ENCODE measurements at regions not wholly inside any gene's neighbourhood (a gene's known extent, or its start where the extent isn't known, plus 50 kb on each side); places are given as distances from the start of the nearest gene placed in this dataset.

- no peak for DNase-seq
Observed at GRCh38 chr5:154587123-154588026, 109.3 kb upstream of the HAND1 start.

- DNase-seq: no peak
Observed at GRCh38 chr5:154583671-154584177, 105.7 kb upstream of the HAND1 start.

- DNase-seq: no peak
Observed at GRCh38 chr5:154580422-154580821, 102.4 kb upstream of the HAND1 start.

GRCh38 chr5:154577416-154577815 lies 99.4 kb upstream of the HAND1 start:
- no peak for DNase-seq

GRCh38 chr5:154576429-154576806 lies 98.4 kb upstream of the HAND1 start:
- DNase-seq: no peak

GRCh38 chr5:154575546-154576428 lies 97.8 kb upstream of the HAND1 start:
- no peak for DNase-seq

GRCh38 chr5:154573011-154573410 lies 95.0 kb upstream of the HAND1 start:
- DNase-seq: no peak

GRCh38 chr5:154571325-154572035 lies 93.5 kb upstream of the HAND1 start:
- no peak for DNase-seq

- no peak for DNase-seq
Observed at GRCh38 chr5:154570572-154571324, 92.7 kb upstream of the HAND1 start.

GRCh38 chr5:154568589-154568988 lies 90.6 kb upstream of the HAND1 start:
- DNase-seq: no peak

GRCh38 chr5:154567155-154567554 lies 89.1 kb upstream of the HAND1 start:
- no peak for DNase-seq

- no peak for DNase-seq
Observed at GRCh38 chr5:154566146-154566680, 88.2 kb upstream of the HAND1 start.

GRCh38 chr5:154565123-154565522 lies 87.1 kb upstream of the HAND1 start:
- no peak for DNase-seq

- DNase-seq: no peak
Observed at GRCh38 chr5:154562244-154562880, 84.3 kb upstream of the HAND1 start.

GRCh38 chr5:154559398-154560276 lies 81.6 kb upstream of the HAND1 start:
- DNase-seq: no peak

- DNase-seq: no peak
Observed at GRCh38 chr5:154557548-154557947, 79.5 kb upstream of the HAND1 start.

GRCh38 chr5:154547551-154547950 lies 69.5 kb upstream of the HAND1 start:
- DNase-seq: no peak

GRCh38 chr5:154546719-154547118 lies 68.7 kb upstream of the HAND1 start:
- no peak for DNase-seq

GRCh38 chr5:154544646-154545045 lies 66.6 kb upstream of the HAND1 start:
- DNase-seq: no peak

- no peak for DNase-seq
Observed at GRCh38 chr5:154543380-154543779, 65.4 kb upstream of the HAND1 start.
